Calu3 (cell line): ENCODE measurements at regions not wholly inside any gene's neighbourhood (a gene's known extent, or its start where the extent isn't known, plus 50 kb on each side); places are given as distances from the start of the nearest gene placed in this dataset.

Source experiments
- BruUV-seq: library from RNA; stranded (reverse); fragments of 400-500 nt; replicated peaks from 2 replicates; lab custom pipeline; 2021; lab: Mats Ljungman, UMichigan
- CTCF ChIA-PET: fragments of 300-600 bp; sonication (Branson Sonifier 250); formaldehyde crosslinking; loops from one replicate; lab custom pipeline; 2022; ENCODE audit warnings: antibody characterized with exemption; lab: Charles Lee
- DNase-seq: peaks from one replicate; pipeline ENCODE4 v3.0.0; 2022
- H3K27ac Mint-ChIP-seq: one replicate; pipeline ENCODE4 v1.8.0; 2022; ENCODE audit warnings: mixed read lengths; ENCODE audit not compliant: unreplicated experiment
- H3K27me3 Mint-ChIP-seq: one replicate; pipeline ENCODE4 v1.8.0; 2022; ENCODE audit warnings: mixed read lengths; ENCODE audit not compliant: unreplicated experiment
- H3K36me3 Mint-ChIP-seq: one replicate; pipeline ENCODE4 v1.8.0; 2022; ENCODE audit warnings: mild to moderate bottlenecking, moderate library complexity, mixed read lengths; ENCODE audit not compliant: insufficient read depth, unreplicated experiment
- H3K4me1 Mint-ChIP-seq: one replicate; pipeline ENCODE4 v1.8.0; 2022; ENCODE audit warnings: mild to moderate bottlenecking, low read depth, mixed read lengths; ENCODE audit not compliant: unreplicated experiment
- H3K4me3 Mint-ChIP-seq: one replicate; pipeline ENCODE4 v1.8.0; 2022; ENCODE audit warnings: mild to moderate bottlenecking, low read depth, moderate library complexity, mixed read lengths; ENCODE audit not compliant: unreplicated experiment
- H3K9me3 Mint-ChIP-seq: one replicate; pipeline ENCODE4 v1.8.0; 2022; ENCODE audit warnings: low read depth, mixed read lengths; ENCODE audit not compliant: unreplicated experiment
- CTCF ChIP-seq: fragments of 200-600 bp; IDR thresholded peaks from one replicate; pipeline ENCODE4 v1.8.0; 2022; ENCODE audit warnings: antibody characterized with exemption; ENCODE audit not compliant: unreplicated experiment
- intact Hi-C: fragments of 100-400 bp; cut with micrococcal nuclease; formaldehyde crosslinking; loops from one replicate; pipeline ENCODE4 v1.10.0; 2022; ENCODE audit not compliant: unreplicated experiment

DNA sequence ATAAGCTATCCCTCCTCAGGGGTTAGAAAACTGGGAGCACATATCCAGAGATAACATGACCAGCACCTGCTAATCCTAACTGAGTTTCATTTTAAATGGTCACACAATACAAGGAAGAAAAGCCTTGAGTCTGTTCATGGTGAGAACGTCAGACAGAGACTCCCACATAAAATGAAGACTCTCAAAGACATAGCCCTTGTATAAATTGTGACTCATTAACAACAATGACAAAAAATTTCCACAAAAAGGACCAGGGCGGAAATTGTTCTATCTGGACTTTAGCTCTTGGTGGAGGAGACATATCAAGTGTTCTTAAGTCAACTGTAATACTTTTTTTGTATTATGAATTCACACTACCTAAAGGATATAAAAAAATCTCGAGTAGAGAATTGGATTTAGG, 313.7 kb upstream of the DCN start:
- Mint-ChIP-seq H3K4me1 (no peaks in the 10 kb centered on the region), H3K4me3 (no peak overlapping the region), H3K9me3 (no peaks in the 10 kb centered on the region), H3K36me3 (no peaks in the 10 kb centered on the region), H3K27ac (no peak overlapping the region), H3K27me3 (no peaks in the 10 kb centered on the region)
- no peak for DNase-seq
- intact Hi-C loops = no loop called here
- no peak for TF ChIP-seq CTCF
- CTCF ChIA-PET = no interaction called here
- no TSS peak for BruUV-seq

DNA sequence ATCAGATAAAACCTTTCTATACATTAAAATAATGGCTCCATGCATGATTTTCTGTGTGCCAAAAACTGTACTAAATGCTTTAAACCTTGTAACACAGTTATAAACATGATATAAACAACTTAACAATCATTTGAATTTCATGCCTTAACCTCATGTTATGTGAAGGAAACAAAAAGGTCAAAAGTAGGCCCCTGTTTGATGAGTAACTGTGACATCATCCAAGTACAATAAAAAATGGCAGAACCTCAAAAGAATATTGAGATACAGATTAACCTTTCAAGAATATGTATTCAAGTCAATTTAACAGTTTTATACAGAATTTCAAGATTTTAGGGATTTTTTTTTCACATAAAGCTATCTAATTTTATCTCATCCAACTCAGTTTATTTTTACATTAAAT, 310.7 kb upstream of the DCN start:
- Mint-ChIP-seq H3K36me3 (no peaks in the 10 kb centered on the region), H3K27ac (no peak overlapping the region), H3K9me3 (no peaks in the 10 kb centered on the region), H3K4me1 (no peaks in the 10 kb centered on the region), H3K27me3 (no peaks in the 10 kb centered on the region), H3K4me3 (no peak overlapping the region)
- TF ChIP-seq CTCF = no peak
- BruUV-seq = no TSS peak
- CTCF ChIA-PET = no interaction called here
- no peak for DNase-seq
- intact Hi-C loops = no loop called here

DNA sequence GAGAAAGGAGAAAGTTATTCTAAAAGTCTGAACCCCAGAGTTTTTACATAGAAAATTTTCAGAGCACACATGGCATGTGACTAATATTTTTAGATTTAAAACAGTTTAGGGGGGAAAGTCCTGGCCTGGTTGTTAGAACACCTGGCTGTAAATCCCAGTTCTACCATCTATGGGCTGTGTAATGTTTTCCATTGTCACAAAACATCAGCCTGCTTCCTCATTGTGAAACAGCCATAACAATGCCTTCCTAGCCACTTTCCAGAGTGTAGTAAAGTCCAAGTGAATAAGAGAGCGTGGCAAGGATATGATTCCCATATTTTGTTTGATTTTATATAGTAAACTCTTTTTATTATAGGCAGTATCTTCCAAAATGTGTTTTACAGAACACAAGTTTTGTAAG, 310.0 kb upstream of the DCN start:
- no peaks in the 10 kb centered on the region for H3K27me3 Mint-ChIP-seq
- no peaks in the 10 kb centered on the region for H3K9me3 Mint-ChIP-seq
- H3K27ac Mint-ChIP-seq = no peak overlapping the region
- H3K36me3 Mint-ChIP-seq = no peaks in the 10 kb centered on the region
- BruUV-seq = no TSS peak
- intact Hi-C loops = no loop called here
- no peak for DNase-seq
- CTCF ChIA-PET = no interaction called here
- H3K4me1 Mint-ChIP-seq = no peaks in the 10 kb centered on the region
- no peak for TF ChIP-seq CTCF
- H3K4me3 Mint-ChIP-seq = no peak overlapping the region

- intact Hi-C loops = no loop called here
These were observed 308.2 kb upstream of the DCN start for GRCh38 chr12:91490667-91491311.

More at GRCh38 chr12:91490667-91491311, 308.2 kb upstream of the DCN start:
- CTCF ChIA-PET = no interaction called here
- TF ChIP-seq CTCF = no peak
- BruUV-seq = no TSS peak
- Mint-ChIP-seq H3K4me1 (no peaks in the 10 kb centered on the region), H3K27me3 (no peaks in the 10 kb centered on the region), H3K36me3 (no peaks in the 10 kb centered on the region), H3K9me3 (no peaks in the 10 kb centered on the region), H3K4me3 (no peak overlapping the region), H3K27ac (no peak overlapping the region)
- no peak for DNase-seq
